Erythroblast (primary cell): ENCODE measurements at regions not wholly inside any gene's neighbourhood (a gene's known extent, or its start where the extent isn't known, plus 50 kb on each side); places are given as distances from the start of the nearest gene placed in this dataset.
A peak's percentile ranks its signal among the peaks of the same experiment; 100 is the strongest.
"Not testable (repeated sequence)": the region's sequence is repeated elsewhere in the genome, so short reads cannot be mapped to it uniquely, and the experiment has no call there.

Experiments
- DNase-seq, 2 experiments: peaks; one replicate each; lab custom pipeline; 2025; lab: John Stamatoyannopoulos, UW
- GATA1 ChIP-seq: IDR thresholded peaks from 2 replicates; pipeline ENCODE4 v1.6.1; 2011; ENCODE audit warnings: low read depth, mild to moderate bottlenecking, control low read depth, low read length, moderate library complexity
- POLR2A ChIP-seq: IDR thresholded peaks from 2 replicates; pipeline ENCODE4 v1.6.1; 2011; ENCODE audit warnings: mild to moderate bottlenecking, low read length

DNA sequence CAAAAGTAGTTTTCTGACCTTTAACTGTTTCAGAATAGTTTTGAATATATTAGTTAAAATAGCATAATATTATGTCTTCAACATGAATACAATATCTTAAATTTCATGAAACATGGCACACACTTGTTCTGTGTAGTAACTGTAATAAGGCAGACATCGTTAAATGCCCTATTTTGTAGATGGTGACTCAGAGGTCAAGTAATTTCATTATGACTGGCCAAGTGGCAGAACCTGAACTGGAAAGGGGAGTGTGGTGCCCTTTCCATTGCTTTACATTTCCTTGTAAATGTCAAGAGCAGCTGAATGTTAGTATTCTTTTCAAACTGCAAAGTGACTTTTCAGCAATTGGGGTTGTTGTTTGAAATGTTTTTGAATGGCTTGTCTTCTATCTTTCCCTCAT lies 201.2 kb upstream of the CDKN2B start:
- TF ChIP-seq POLR2A (no peak), GATA1 (no peak)
- DNase-seq, result peak in 1 of 2 experiments; percentile 5

DNA sequence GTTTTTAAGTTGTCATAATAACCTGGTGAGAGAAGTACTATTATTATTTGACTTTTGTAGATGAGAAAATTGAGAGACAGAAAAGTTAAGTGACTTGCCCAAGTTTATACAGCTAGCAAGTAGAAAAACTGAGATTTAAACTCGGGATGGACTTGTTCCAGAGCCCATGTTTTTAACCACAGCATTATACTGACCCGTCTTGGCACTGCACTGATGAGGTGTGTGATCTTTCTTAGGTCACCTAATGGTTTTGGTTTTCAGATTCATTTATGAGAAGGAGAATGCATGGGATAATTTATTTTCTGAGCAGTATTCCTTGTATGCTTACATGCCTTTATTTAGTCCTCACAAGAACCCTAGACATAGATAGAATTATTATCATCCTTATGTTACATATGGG lies 201.8 kb upstream of the CDKN2B start:
- DNase-seq, result no peak
- no peak for TF ChIP-seq GATA1
- no peak for TF ChIP-seq POLR2A

GRCh38 chr9:22211588-22212360 lies 202.7 kb upstream of the CDKN2B start:
- DNase-seq, result no peak
- TF ChIP-seq POLR2A (no peak), GATA1 (no peak)

DNA sequence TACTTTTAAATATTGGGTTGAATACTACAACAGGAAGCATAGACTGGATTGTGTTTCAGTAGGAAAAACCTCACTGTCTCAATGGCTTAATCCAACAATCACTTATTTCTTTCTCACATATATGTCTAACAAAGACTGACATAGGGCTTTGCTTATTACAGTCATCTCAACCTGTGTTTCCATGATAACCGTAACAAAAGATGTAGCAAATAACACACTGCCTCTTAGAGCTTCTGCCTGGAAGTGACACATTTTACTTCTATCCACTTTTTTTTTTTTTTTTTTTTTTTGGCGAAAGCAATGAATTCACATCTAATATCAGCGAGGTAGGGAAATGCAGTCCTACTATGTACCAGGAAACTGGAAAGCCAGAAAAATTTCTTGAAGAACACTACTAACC lies 204.9 kb upstream of the CDKN2B start:
- TF ChIP-seq GATA1 (no peak), POLR2A (no peak)
- no peak for DNase-seq

GRCh38 chr9:22214497-22215031 lies 205.5 kb upstream of the CDKN2B start:
- TF ChIP-seq GATA1 (no peak), POLR2A (no peak)
- no peak for DNase-seq

- TF ChIP-seq POLR2A (no peak), GATA1 (no peak)
- no peak for DNase-seq
Observed at GRCh38 chr9:22215521-22215920, 206.4 kb upstream of the CDKN2B start.

- no peak for DNase-seq
- no peak for TF ChIP-seq GATA1
- TF ChIP-seq POLR2A, result no peak
Observed at GRCh38 chr9:22216730-22217172, 207.6 kb upstream of the CDKN2B start.

DNA sequence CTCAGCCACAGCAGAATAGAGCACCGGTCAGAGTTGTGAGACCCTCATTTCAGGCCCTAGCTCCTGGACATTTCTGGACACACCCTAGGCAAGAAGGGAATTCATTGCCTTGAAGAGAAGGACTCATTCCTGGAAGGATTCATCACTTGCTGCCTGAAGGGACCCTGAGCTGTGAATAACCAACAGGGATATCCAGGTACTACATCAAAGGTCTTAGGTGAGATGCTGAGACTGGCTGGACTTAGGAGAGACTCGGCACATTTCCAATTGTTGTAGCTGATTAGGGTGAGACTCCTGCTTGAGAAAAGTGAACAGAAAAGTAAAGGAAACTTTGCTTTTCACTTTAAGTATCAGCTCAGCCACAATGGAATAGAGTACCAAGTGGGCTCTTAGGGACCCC lies 208.1 kb upstream of the CDKN2B start:
- no peak for DNase-seq
- TF ChIP-seq GATA1 (no peak), POLR2A (no peak)

GRCh38 chr9:22225856-22226255 lies 216.8 kb upstream of the CDKN2B start:
- not testable (repeated sequence) for DNase-seq

GRCh38 chr9:22227986-22228385 lies 218.6 kb upstream of the DMRTA1 start:
- DNase-seq, result no peak
- no peak for TF ChIP-seq GATA1
- no peak for TF ChIP-seq POLR2A

DNA sequence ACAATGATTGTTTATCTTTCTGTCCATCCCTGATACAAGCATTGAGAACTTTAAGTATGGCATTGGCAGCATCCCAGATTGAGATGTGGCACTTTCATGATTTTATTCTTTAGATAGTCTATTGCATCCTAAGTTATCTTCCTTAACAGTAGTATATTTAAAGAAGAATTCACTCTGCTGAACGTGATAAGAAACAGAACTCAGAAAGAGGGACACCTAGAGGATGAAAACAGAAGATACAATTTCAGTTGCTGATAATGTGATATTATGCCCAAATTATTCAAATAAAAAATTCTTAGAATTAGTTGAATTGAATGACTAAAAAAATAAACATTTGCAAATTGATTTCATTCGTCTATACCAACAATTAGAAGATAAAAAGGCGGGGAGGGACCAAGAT lies 218.1 kb upstream of the DMRTA1 start:
- TF ChIP-seq GATA1 (no peak), POLR2A (no peak)
- DNase-seq, result peak in 1 of 2 experiments; percentile 42

DNA sequence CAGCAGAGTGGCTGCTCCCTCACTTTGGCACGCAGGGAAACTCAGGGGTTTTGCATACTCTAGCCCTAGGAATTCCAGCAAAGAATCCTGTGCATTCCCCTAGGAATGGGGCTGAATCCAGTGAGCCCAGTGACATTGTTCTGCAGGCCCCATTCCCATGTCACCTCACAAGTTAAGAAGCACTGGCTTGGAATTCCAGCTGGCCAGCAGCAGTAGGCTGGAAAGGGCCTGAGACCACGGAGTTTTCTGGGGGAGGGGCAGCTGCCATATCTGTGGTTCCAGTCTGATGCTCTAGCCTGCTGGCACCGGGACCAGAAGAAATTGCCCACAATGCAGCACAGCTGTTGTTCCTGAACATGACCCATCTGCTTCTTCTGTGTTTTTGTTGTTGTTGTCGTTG lies 217.6 kb upstream of the DMRTA1 start:
- TF ChIP-seq GATA1 (no peak), POLR2A (no peak)
- no peak for DNase-seq

GRCh38 chr9:22231309-22231708 lies 215.3 kb upstream of the DMRTA1 start:
- DNase-seq, result not testable (repeated sequence)

DNA sequence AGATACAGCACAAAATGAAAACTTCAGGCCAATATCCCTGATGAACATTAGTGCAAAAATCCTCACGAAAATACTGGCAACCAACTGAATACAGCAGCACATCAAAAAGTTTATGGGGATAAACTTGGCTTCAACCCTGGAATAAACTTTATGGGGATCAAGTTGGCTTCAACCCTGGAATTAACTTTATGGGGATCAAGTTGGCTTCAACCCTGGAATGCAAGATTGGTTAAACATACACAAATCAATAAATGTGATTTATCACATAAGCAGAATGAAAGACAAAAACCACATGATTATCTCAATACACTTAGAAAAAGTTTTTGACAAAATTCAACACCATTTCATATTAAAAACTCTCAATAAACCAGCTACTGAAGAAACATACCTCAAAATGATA lies 213.7 kb upstream of the DMRTA1 start:
- no peak for DNase-seq
- TF ChIP-seq POLR2A (no peak), GATA1 (no peak)
